Left lung (tissue), 4 donors: ENCODE measurements at regions not wholly inside any gene's neighbourhood (a gene's known extent, or its start where the extent isn't known, plus 50 kb on each side); places are given as distances from the start of the nearest gene placed in this dataset.
"Not testable (repeated sequence)": the region's sequence is repeated elsewhere in the genome, so short reads cannot be mapped to it uniquely, and the experiment has no call there.

Experiments used
- ATAC-seq: fragments of 200-7000 bp; cut with Tn5 transposase; one replicate; pipeline ENCODE4 v1.9.1; 2020; ENCODE audit warnings: moderate library complexity
- DNase-seq, 4 donors: peaks; one replicate each; pipeline ENCODE4 v3.0.0-alpha.2; 2013 to 2020
- H3K27ac ChIP-seq, 2 donors: fragments of 200-600 bp; sonication (generic) in 1 of 2; one replicate each; pipeline versions ENCODE4 v1.5.0 to v1.8.0; 2020 to 2021
- H3K27me3 ChIP-seq, 2 donors: fragments of 200-600 bp; sonication (generic) in 1 of 2; one replicate each; pipeline versions ENCODE4 v1.5.0 to v1.8.0; 2020 to 2021
- H3K36me3 ChIP-seq, 2 donors: fragments of 200-600 bp; sonication (generic) in 1 of 2; one replicate each; pipeline versions ENCODE4 v1.5.0 to v1.8.0; 2020 to 2021
- H3K4me1 ChIP-seq, 2 donors: fragments of 200-600 bp; one replicate each; pipeline ENCODE4 v1.8.0; 2021
- H3K4me3 ChIP-seq, 2 donors: fragments of 200-600 bp; sonication (generic) in 1 of 2; one replicate each; pipeline versions ENCODE4 v1.5.0 to v1.8.0; 2020 to 2021; ENCODE audit warnings: mild to moderate bottlenecking in 1 of 2
- H3K9me3 ChIP-seq, 2 donors: fragments of 200-600 bp; sonication (generic) in 1 of 2; one replicate each; pipeline versions ENCODE4 v1.5.0 to v1.8.0; 2020 to 2021
- intact Hi-C, 2 donors: fragments of 100-400 bp; cut with DNase I; formaldehyde crosslinking; loops; one replicate each; pipeline versions ENCODE4 v1.11.2 to v1.14.2; 2022
- TF ChIP-seq, protein P1 (sequence below), 2 donors: fragments of 200-600 bp; sonication (generic) in 1 of 2; IDR thresholded peaks; one replicate each; pipeline versions ENCODE4 v1.5.0 to v1.8.0; 2021; ENCODE audit warnings: antibody characterized with exemption in 2 of 2
- donor health status: DM: no; HTN: yes; CAD: no.
- donor health status: DM: no; HTN: no; CAD: no.

DNA sequence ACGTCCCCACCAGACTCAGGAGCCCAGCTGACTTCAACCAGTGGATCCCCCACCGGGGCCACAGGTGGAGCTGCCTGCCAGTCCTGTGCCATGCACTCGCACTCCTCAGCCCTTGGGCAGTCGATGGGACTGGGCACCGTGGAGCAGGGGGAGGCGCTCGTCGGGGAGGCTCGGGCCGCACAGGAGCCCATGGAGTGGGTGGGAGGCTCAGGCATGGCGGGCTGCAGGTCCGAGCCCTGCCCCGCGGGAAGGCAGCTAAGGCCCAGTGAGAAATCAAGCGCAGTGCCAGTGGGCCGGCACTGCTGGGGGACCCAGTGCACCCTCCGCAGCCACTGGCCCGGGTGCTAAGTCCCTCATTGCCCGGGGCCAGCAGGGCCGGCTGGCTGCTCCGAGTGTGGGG is 52.3 kb upstream of the LRRC30 start:
- DNase-seq, H3K9me3 ChIP-seq, H3K4me1 ChIP-seq, ATAC-seq, H3K27ac ChIP-seq, H3K4me3 ChIP-seq, H3K27me3 ChIP-seq, H3K36me3 ChIP-seq: not testable (repeated sequence)
- intact Hi-C loops = loop anchor here in 1 of 2 donors (10.0 kb wide), 2 partner anchors 144 to 254 kb away; no protein-coding TSS in a partner anchor

DNA sequence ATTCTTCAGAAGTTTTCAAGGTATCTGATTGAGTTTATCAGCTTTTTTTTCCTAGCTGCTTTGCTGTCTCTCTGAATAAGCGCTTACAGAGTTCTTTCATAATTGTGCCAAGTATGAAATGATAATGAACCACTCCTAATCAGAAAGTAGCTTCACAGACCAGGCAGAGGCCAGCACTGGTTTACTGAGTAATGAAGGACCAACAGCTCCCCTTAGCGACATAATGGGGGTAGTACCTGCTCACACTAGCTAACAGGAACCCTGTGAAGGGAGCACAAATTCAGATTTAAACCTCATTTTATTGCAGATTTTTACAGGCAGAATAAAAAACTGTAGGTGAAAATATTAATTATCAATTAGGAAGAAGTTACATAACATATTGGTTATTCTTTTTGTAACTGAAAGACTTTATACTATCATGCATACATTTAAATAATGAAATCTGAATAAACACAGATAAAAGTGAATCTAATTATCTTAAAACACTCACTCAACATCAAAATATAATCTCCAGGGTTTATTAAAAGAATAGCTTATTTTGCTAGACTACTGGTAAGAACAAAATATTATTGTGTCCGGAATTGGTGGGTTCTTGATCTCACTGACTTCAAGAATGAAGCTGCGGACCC is 53.7 kb upstream of the LRRC30 start:
- Histone ChIP-seq H3K27me3 (no peaks in the 10 kb centered on the region), H3K4me1 (peaks cover 0 to 5% of the 10 kb centered on the region in 2 donors), H3K27ac (no peak overlapping the region), H3K4me3 (no peak overlapping the region), H3K36me3 (no peaks in the 10 kb centered on the region), H3K9me3 (no peaks in the 10 kb centered on the region)
- TF ChIP-seq, protein P1, sequence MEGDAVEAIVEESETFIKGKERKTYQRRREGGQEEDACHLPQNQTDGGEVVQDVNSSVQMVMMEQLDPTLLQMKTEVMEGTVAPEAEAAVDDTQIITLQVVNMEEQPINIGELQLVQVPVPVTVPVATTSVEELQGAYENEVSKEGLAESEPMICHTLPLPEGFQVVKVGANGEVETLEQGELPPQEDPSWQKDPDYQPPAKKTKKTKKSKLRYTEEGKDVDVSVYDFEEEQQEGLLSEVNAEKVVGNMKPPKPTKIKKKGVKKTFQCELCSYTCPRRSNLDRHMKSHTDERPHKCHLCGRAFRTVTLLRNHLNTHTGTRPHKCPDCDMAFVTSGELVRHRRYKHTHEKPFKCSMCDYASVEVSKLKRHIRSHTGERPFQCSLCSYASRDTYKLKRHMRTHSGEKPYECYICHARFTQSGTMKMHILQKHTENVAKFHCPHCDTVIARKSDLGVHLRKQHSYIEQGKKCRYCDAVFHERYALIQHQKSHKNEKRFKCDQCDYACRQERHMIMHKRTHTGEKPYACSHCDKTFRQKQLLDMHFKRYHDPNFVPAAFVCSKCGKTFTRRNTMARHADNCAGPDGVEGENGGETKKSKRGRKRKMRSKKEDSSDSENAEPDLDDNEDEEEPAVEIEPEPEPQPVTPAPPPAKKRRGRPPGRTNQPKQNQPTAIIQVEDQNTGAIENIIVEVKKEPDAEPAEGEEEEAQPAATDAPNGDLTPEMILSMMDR (IDR thresholded peaks at IDR 0.05) = peak; percentile 59 to 65
- peak in 2 of 4 donors; percentile 41 to 78 for DNase-seq
- peak; percentile 99 for ATAC-seq
- intact Hi-C loops = loop anchor here in 1 of 2 donors (10.0 kb wide), 2 partner anchors 142 to 252 kb away; no protein-coding TSS in a partner anchor

DNA sequence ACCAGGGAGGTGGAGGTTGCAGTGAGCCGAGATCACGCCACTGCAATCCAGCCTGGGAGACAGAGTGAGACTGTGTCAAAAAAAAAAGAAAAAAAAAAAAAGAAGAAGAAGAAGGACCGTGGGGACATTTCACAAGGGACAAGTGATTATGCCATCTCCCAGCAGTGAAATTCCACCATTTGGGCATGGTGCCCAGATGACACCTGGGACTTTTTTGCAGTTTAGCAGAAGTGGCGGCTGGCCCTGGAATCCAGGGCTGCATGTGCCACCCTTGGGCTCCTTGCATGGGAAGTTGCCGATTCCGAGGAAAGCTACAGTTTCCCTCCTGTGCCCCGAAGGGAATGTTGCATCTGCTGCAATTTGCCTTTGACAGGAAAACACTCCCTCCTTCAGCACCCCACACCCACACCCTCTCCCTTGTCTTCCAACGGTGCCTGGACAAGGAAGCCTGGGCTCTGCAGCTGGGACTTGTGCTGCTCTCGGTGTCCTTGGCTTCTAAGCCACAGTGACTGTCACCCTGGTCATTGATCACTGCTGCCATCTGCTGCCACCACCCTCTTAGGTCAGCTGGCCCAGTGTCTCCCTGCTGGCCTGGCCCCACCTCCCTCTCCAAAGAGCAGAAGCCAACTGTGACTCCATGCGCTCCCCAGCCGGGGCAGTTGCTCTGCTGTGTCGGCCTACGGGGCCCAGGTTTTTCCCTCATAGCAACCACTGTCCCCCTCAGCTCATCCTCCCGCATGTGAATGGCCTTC is 56.4 kb upstream of the LRRC30 start:
- Histone ChIP-seq H3K27ac (no peak overlapping the region), H3K27me3 (no peaks in the 10 kb centered on the region), H3K36me3 (no peaks in the 10 kb centered on the region), H3K9me3 (no peaks in the 10 kb centered on the region), H3K4me3 (no peak overlapping the region), H3K4me1 (peaks cover 0 to 5% of the 10 kb centered on the region in 2 donors)
- no peak for DNase-seq
- peak; percentile 67 for ATAC-seq
- intact Hi-C loops = loop anchor here in 1 of 2 donors (10.0 kb wide), 2 partner anchors 140 to 250 kb away; no protein-coding TSS in a partner anchor
- TF ChIP-seq, protein P1 (IDR thresholded peaks at IDR 0.05) = no peak

DNA sequence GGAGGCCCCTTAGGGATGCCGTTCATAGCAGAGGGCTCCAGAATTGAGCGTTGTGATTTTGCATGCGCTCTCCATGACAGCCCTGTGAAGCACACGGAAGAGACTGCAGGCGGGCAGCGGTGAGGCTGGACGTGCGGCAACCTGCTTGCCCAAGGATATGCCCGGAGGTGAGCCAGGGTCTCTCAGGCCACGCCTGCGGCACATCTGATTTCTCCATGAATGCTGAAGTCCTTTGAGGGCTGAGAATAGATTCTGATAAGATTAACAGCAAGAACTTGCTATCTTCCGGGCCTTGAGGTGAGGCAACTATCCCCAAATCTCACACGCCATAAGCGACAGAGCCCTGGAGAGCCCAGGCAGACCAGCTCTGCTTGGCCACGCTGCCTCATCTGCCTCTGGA is 55.6 kb upstream of the LAMA1 start:
- DNase-seq (no peak), ATAC-seq (no peak)
- H3K27ac ChIP-seq = no peak overlapping the region
- H3K4me3 ChIP-seq = no peak overlapping the region
- no peaks in the 10 kb centered on the region for H3K27me3 ChIP-seq
- H3K36me3 ChIP-seq = no peaks in the 10 kb centered on the region
- TF ChIP-seq, protein P1 (IDR thresholded peaks at IDR 0.05) = no peak
- no peaks in the 10 kb centered on the region for H3K9me3 ChIP-seq
- peaks cover 0 to 5% of the 10 kb centered on the region in 2 donors for H3K4me1 ChIP-seq
- intact Hi-C loops = loop anchor here in 1 of 2 donors (10.0 kb wide), 2 partner anchors 138 to 248 kb away; no protein-coding TSS in a partner anchor

DNA sequence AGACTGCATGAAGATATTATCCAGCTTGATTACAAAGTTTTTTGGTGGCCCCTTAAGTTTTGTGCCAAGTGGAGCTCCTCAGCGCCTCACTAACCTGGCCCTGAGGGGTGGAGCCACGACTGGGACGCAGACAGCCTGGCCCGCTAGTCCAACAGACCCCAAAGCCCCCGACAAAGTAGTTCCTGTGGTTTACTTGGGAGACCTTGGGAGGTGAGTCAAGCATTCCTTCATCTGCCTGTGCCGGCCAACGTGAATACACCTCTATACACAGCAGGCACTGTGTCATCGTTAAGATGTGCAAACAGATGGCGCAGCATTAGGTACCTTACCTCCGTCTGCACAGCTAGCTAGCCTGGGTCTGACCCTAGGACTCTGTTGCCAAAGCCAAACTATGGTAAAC is 55.0 kb upstream of the LAMA1 start:
- peaks cover 0 to 5% of the 10 kb centered on the region in 2 donors for H3K4me1 ChIP-seq
- TF ChIP-seq, protein P1 (IDR thresholded peaks at IDR 0.05) = no peak
- no peak overlapping the region for H3K4me3 ChIP-seq
- no peaks in the 10 kb centered on the region for H3K36me3 ChIP-seq
- DNase-seq (no peak), ATAC-seq (no peak)
- no peak overlapping the region for H3K27ac ChIP-seq
- no peaks in the 10 kb centered on the region for H3K27me3 ChIP-seq
- intact Hi-C loops = loop anchor here in 1 of 2 donors (10.0 kb wide), 2 partner anchors 138 to 248 kb away; no protein-coding TSS in a partner anchor
- H3K9me3 ChIP-seq = no peaks in the 10 kb centered on the region
